HEK293 (cell line): ENCODE measurements at regions not wholly inside any gene's neighbourhood (a gene's known extent, or its start where the extent isn't known, plus 50 kb on each side); places are given as distances from the start of the nearest gene placed in this dataset.

ENCODE experiments used
- CTCF ChIP-seq: fragments of 450-650 bp; formaldehyde crosslinking; IDR thresholded peaks from 2 replicates; pipeline ENCODE4 v1.5.1; 2016; ENCODE audit warnings: missing biosample characterization, missing genetic modification characterization
- ZNF777 ChIP-seq: fragments of 450-650 bp; formaldehyde crosslinking; IDR thresholded peaks from 2 replicates; pipeline ENCODE4 v1.5.1; 2017; ENCODE audit warnings: missing biosample characterization, missing genetic modification characterization, borderline replicate concordance

DNA sequence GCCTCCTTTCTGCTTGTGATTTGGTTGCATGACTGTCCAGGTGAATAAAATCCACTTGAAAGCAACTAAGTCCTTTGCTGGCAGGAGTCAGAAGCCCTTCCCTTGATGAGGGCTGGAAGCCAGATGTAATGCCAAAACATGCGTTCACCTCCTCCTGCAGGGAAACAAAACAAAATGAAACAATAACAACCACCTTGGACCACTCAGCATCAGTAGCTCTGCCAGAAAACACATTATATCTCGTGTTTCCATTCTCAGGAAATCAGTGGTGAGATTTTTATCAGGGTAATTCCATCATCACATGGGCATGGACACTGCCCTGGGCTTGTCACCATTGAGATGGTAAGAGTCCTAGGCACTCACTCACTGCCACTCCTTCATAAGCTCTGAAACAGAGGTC lies 350.3 kb upstream of the ACTBL2 start:
- TF ChIP-seq CTCF, result no peak
- TF ChIP-seq ZNF777, result no peak
